B cell (primary cell): ENCODE measurements at regions not wholly inside any gene's neighbourhood (a gene's known extent, or its start where the extent isn't known, plus 50 kb on each side); places are given as distances from the start of the nearest gene placed in this dataset.

Experiments used
- ATAC-seq: fragments of 200-7000 bp; cut with Tn5 transposase; one replicate; pipeline ENCODE4 v1.10.0; 2021; ENCODE audit warnings: low read depth, mild to moderate bottlenecking, moderate number of reproducible peaks, moderate library complexity
- CTCF ChIA-PET: fragments of 350-600 bp; sonication (Branson Sonifier 250); formaldehyde crosslinking; loops from one replicate; lab custom pipeline; 2021; ENCODE audit warnings: antibody characterized with exemption, inconsistent platforms; lab: Charles Lee
- POLR2A ChIA-PET: fragments of 350-600 bp; sonication (Branson Sonifier 250); formaldehyde crosslinking; loops from one replicate; lab custom pipeline; 2021; ENCODE audit warnings: antibody characterized with exemption; lab: Charles Lee
- DNase-seq: peaks from one replicate; pipeline ENCODE4 v3.0.0; 2013
- H2AFZ ChIP-seq: 2 replicates; pipeline ENCODE4 v1.6.1; 2012; ENCODE audit warnings: mild to moderate bottlenecking, low read depth, low read length; ENCODE audit not compliant: insufficient read depth, poor library complexity, severe bottlenecking
- H3K27ac ChIP-seq, 2 donors: 1 replicate in 1 of 2; 2 replicates in 1 of 2; pipeline ENCODE4 v1.5.1; 2012 to 2013; ENCODE audit warnings: low read length in 2 of 2, mild to moderate bottlenecking in 2 of 2, moderate library complexity in 1 of 2
- H3K27me3 ChIP-seq, 4 experiments: fragments of 200-600 bp in 1 of 4; sonication (generic) in 1 of 4; replicated peaks in 1 of 4; 1 replicate in 2 of 4; 2 replicates in 2 of 4; pipeline versions ENCODE4 v1.6.1 to v1.7.0; 2013 to 2016; ENCODE audit warnings: low read length in 3 of 4, mild to moderate bottlenecking in 2 of 4, mixed read lengths in 1 of 4, moderate library complexity in 1 of 4; ENCODE audit not compliant: insufficient read depth in 4 of 4, control insufficient read depth in 3 of 4; ENCODE audit errors: control extremely low read depth in 1 of 4
- H3K36me3 ChIP-seq, 2 experiments: replicated peaks in 1 of 2; 1 replicate in 1 of 2; 2 replicates in 1 of 2; pipeline versions ENCODE4 v1.6.1 to v1.7.1; 2013; ENCODE audit warnings: low read length in 1 of 2; ENCODE audit not compliant: insufficient read depth in 2 of 2, control insufficient read depth in 1 of 2; ENCODE audit errors: control extremely low read depth in 1 of 2, extremely low read depth in 1 of 2
- H3K4me1 ChIP-seq, 2 donors: fragments of 200-600 bp in 1 of 2; sonication (generic) in 1 of 2; 1 replicate in 1 of 2; 2 replicates in 1 of 2; pipeline versions ENCODE4 v1.5.1 to v1.6.1; 2013 to 2017; ENCODE audit warnings: low read length in 2 of 2; ENCODE audit not compliant: control insufficient read depth in 2 of 2, insufficient read depth in 2 of 2
- H3K4me2 ChIP-seq: replicated peaks from 2 replicates; pipeline ENCODE3; 2012; ENCODE audit warnings: mild to moderate bottlenecking, low read depth, low read length; ENCODE audit not compliant: poor library complexity, severe bottlenecking
- H3K4me3 ChIP-seq, 5 experiments: fragments of 200-600 bp in 1 of 5; sonication (generic) in 1 of 5; 1 replicate in 3 of 5; 2 replicates in 2 of 5; pipeline versions ENCODE4 v1.5.1 to v1.7.0; 2011 to 2016; ENCODE audit warnings: low read length in 4 of 5, mild to moderate bottlenecking in 4 of 5, low read depth in 2 of 5, control low read depth in 1 of 5, moderate library complexity in 1 of 5; ENCODE audit not compliant: insufficient read depth in 1 of 5; ENCODE audit errors: control extremely low read depth in 1 of 5, extremely low read depth in 1 of 5
- H3K79me2 ChIP-seq: fragments of 200-600 bp; sonication (generic); one replicate; pipeline ENCODE4 v1.6.0; 2016; ENCODE audit warnings: low read length; ENCODE audit not compliant: control insufficient read depth, insufficient read depth
- H3K9ac ChIP-seq: fragments of 200-600 bp; sonication (generic); 2 replicates; pipeline ENCODE4 v1.6.1; 2017; ENCODE audit warnings: mild to moderate bottlenecking, low read length, moderate library complexity
- H3K9me3 ChIP-seq, 3 donors: one replicate each; pipeline versions ENCODE4 v1.6.1 to v1.7.1; 2013; ENCODE audit warnings: low read length in 2 of 3; ENCODE audit not compliant: control insufficient read depth in 2 of 3, insufficient read depth in 1 of 3; ENCODE audit errors: control extremely low read depth in 1 of 3
- H4K20me1 ChIP-seq: 2 replicates; pipeline ENCODE4 v1.6.0; 2012; ENCODE audit warnings: mild to moderate bottlenecking, low read length; ENCODE audit not compliant: insufficient read depth, control insufficient read depth, poor library complexity, severe bottlenecking
- H3K27ac Mint-ChIP-seq: one replicate; pipeline ENCODE4 v1.8.0; 2021; ENCODE audit warnings: mixed read lengths
- H3K27me3 Mint-ChIP-seq: one replicate; pipeline ENCODE4 v1.8.0; 2021; ENCODE audit warnings: mixed read lengths
- H3K4me1 Mint-ChIP-seq: one replicate; pipeline ENCODE4 v1.8.0; 2021; ENCODE audit warnings: mixed read lengths
- H3K4me3 Mint-ChIP-seq: one replicate; pipeline ENCODE4 v1.8.0; 2021; ENCODE audit warnings: mixed read lengths
- H3K9me3 Mint-ChIP-seq: one replicate; pipeline ENCODE4 v1.8.0; 2022; ENCODE audit warnings: mixed read lengths; ENCODE audit not compliant: insufficient read depth
- EZH2 ChIP-seq: IDR thresholded peaks from 2 replicates; pipeline ENCODE4 v1.6.1; 2012; ENCODE audit warnings: borderline replicate concordance, low read depth, mild to moderate bottlenecking, moderate library complexity, low read length; ENCODE audit not compliant: insufficient read depth, poor library complexity, severe bottlenecking
- WGBS: methylation state at CpG from one replicate; pipeline ENCODE4 v1.1.5; 2013; ENCODE audit warnings: missing lambda C conversion rate; ENCODE audit not compliant: insufficient coverage; 5-methylcytosine and 5-hydroxymethylcytosine counted together
- intact Hi-C: fragments of 100-400 bp; cut with micrococcal nuclease; formaldehyde crosslinking; loops from one replicate; pipeline ENCODE4 v1.10.0; 2022
- TF ChIP-seq, protein P1 (sequence below): fragments of 200-600 bp; IDR thresholded peaks from one replicate; pipeline ENCODE4 v1.8.0; 2022; ENCODE audit warnings: antibody characterized with exemption, mild to moderate bottlenecking

- CTCF ChIA-PET = no interaction called here
- H3K9ac ChIP-seq = no peak overlapping the region
Measured at GRCh38 chr17:69625474-69625873, 211.0 kb downstream of the MAP2K6 start.

DNA sequence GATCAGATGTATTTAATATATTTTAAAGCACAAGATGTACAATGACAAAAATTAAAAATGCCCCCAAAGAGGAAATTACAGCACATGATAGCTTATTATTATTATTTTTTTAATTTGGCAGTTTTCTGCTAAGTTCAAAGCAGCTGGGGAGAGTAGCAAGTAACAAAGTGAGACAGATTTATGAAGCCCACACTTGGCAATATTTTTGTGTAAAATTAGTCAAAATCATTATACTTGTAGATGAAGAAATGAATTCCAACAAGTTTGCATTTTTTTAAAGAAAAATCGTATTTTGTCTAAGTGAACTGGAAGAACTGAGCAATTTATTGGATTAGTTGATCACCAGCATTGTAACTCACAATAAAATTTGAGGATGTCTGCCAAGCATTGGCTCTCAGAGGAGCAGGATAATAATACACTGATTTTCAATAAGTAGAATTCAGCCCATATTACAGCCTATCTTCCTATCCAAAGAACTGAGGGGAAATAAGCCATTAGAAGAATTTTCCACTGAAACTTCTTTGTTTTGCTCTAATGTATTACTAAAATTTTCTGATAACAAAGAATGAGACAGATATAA, 215.6 kb downstream of the MAP2K6 start:
- DNase-seq (no peak), ATAC-seq (no peak)
- Histone ChIP-seq H3K27ac (no peak overlapping the region), H3K27me3 (no peaks in the 10 kb centered on the region), H3K9ac (no peak overlapping the region), H3K9me3 (no peaks in the 10 kb centered on the region), H3K79me2 (no peaks in the 10 kb centered on the region), H2AFZ (no peak overlapping the region), H3K4me1 (no peaks in the 10 kb centered on the region), H4K20me1 (no peaks in the 10 kb centered on the region), H3K4me3 (no peak overlapping the region), H3K36me3 (no peaks in the 10 kb centered on the region), H3K4me2 (no peak overlapping the region)
- TF ChIP-seq, protein P1, sequence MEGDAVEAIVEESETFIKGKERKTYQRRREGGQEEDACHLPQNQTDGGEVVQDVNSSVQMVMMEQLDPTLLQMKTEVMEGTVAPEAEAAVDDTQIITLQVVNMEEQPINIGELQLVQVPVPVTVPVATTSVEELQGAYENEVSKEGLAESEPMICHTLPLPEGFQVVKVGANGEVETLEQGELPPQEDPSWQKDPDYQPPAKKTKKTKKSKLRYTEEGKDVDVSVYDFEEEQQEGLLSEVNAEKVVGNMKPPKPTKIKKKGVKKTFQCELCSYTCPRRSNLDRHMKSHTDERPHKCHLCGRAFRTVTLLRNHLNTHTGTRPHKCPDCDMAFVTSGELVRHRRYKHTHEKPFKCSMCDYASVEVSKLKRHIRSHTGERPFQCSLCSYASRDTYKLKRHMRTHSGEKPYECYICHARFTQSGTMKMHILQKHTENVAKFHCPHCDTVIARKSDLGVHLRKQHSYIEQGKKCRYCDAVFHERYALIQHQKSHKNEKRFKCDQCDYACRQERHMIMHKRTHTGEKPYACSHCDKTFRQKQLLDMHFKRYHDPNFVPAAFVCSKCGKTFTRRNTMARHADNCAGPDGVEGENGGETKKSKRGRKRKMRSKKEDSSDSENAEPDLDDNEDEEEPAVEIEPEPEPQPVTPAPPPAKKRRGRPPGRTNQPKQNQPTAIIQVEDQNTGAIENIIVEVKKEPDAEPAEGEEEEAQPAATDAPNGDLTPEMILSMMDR = no peak
- TF ChIP-seq EZH2 = no peak
- Mint-ChIP-seq H3K27me3 (no peaks in the 10 kb centered on the region), H3K27ac (no peak overlapping the region), H3K9me3 (no peaks in the 10 kb centered on the region), H3K4me1 (no peaks in the 10 kb centered on the region), H3K4me3 (no peak overlapping the region)
- ChIA-PET POLR2A (no interaction called here), CTCF (no interaction called here)
- intact Hi-C loops = no loop called here
- no CpG with 5 or more reads among the region's 1 CpG for WGBS

More at GRCh38 chr17:69625474-69625873, 211.0 kb downstream of the MAP2K6 start:
- H3K27me3 Mint-ChIP-seq = peaks cover 7% of the 10 kb centered on the region
- Histone ChIP-seq H3K9me3 (no peaks in the 10 kb centered on the region), H3K27me3 (no peaks in the 10 kb centered on the region), H3K4me2 (no peak overlapping the region), H3K79me2 (no peaks in the 10 kb centered on the region), H3K4me1 (no peaks in the 10 kb centered on the region), H3K27ac (no peak overlapping the region), H4K20me1 (no peaks in the 10 kb centered on the region), H3K4me3 (no peak overlapping the region), H3K36me3 (no peaks in the 10 kb centered on the region), H2AFZ (no peak overlapping the region)
- no peak overlapping the region for H3K27ac Mint-ChIP-seq
- POLR2A ChIA-PET = no interaction called here
- no peak for ATAC-seq
- peaks cover 2% of the 10 kb centered on the region for H3K9me3 Mint-ChIP-seq
- TF ChIP-seq, protein P1 = no peak
- no peak for TF ChIP-seq EZH2
- H3K4me3 Mint-ChIP-seq = no peak overlapping the region
- intact Hi-C loops = no loop called here
- no peak for DNase-seq
- H3K4me1 Mint-ChIP-seq = no peaks in the 10 kb centered on the region
- 62% methylated on average over 2 of the region's 2 CpGs for WGBS
